ENCODE measurements at regions not wholly inside any gene's neighbourhood (a gene's known extent, or its start where the extent isn't known, plus 50 kb on each side); places are given as distances from the start of the nearest gene placed in this dataset.

DNA sequence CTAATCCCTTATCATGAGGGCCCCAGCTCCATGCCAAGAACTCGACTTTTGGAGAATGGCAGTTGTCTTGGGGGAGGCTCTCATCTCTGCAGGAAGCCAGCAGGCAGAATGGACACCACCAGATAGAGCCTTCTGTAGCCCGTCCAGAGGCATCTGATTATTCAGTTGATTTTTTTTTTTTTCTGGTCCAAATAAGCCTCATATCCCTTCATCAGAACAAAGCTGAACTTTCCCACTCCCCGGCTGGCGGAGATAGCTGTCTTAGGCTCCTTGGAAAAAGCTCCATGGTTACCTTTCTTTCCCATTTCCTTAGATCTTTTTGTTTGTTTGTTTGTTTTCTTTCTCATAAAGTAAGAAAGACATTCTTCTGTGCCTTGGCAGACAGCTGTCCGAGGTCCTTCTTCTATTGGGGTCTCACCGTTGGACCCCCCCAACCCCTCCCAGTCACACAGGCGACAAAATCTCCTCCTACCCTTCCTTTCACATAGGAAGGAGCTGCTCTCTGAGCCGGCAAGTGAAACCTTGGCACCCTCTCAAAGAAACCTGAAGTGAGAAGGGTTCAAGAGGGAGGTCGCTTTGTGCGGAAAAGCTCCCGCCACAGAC is 278.5 kb downstream of the RPS6KC1 start:
- H2AFZ ChIP-seq (replicated peaks; ENCODE audit: low read length, poor library complexity): no peak overlapping the region
- no peak overlapping the region for H3K18ac ChIP-seq (ENCODE audit: low read depth, low read length)
- peaks cover 3% of the 10 kb centered on the region; the same call in 1 of the 2 replicates for H3K9me1 ChIP-seq (ENCODE audit: insufficient read depth, low read length)
- no peak overlapping the region for H3K56ac ChIP-seq (ENCODE audit: extremely low read depth, insufficient read depth, low read length)
- H3K79me1 ChIP-seq (ENCODE audit: low read depth in 1 of 2, low read length in 2 of 2): no peaks in the 10 kb centered on the region
- CTCF ChIA-PET: no interaction called here
- H2BK15ac ChIP-seq (ENCODE audit: low read depth, low read length): no peak overlapping the region
- WGBS, 2 experiments (ENCODE audit: extremely low coverage in 2 of 2, insufficient read length in 1 of 2): no CpG with 5 or more reads among the region's 11 CpGs
- no peak overlapping the region for H3K4me2 ChIP-seq (ENCODE audit: low read depth, low read length)
- BruUV-seq (replicated peaks): no TSS peak
- no peaks in the 10 kb centered on the region for H3K27me3 ChIP-seq (ENCODE audit: control insufficient read depth, insufficient read depth, low read length)
- no peak overlapping the region; the same call in 1 of the 2 replicates for H3K4ac ChIP-seq (ENCODE audit: low read depth, low read length)
- TF ChIP-seq RFX5 (IDR thresholded peaks at IDR 0.05; ENCODE audit: low read depth, low read length) (no peak), RAD21 (IDR thresholded peaks at IDR 0.05; ENCODE audit: low read length) (no peak), CHD1 (IDR thresholded peaks at IDR 0.05; ENCODE audit: low read depth, low read length) (no peak), SMC3 (IDR thresholded peaks at IDR 0.05; ENCODE audit: low read depth, low read length) (no peak), MXI1 (IDR thresholded peaks at IDR 0.05; ENCODE audit: borderline replicate concordance, low read depth, low read length) (no peak), FOS (IDR thresholded peaks at IDR 0.05; ENCODE audit: low read depth, low read length) (no peak), CEBPB (IDR thresholded peaks at IDR 0.05; ENCODE audit: low read depth, low read length) (no peak), MAZ (IDR thresholded peaks at IDR 0.05; ENCODE audit: borderline replicate concordance, low read depth, low read length) (no peak), POLR2A (IDR thresholded peaks at IDR 0.05; ENCODE audit: low read depth, low read length) (no peak), NFE2L2 (IDR thresholded peaks at IDR 0.05; ENCODE audit: low read depth, low read length) (no peak), BHLHE40 (IDR thresholded peaks at IDR 0.05; ENCODE audit: low read depth, low read length) (no peak), MAFK (IDR thresholded peaks at IDR 0.05; ENCODE audit: low read depth, low read length) (no peak), RCOR1 (IDR thresholded peaks at IDR 0.05; ENCODE audit: insufficient replicate concordance, low read length) (no peak)
- TF ChIP-seq, protein P1, sequence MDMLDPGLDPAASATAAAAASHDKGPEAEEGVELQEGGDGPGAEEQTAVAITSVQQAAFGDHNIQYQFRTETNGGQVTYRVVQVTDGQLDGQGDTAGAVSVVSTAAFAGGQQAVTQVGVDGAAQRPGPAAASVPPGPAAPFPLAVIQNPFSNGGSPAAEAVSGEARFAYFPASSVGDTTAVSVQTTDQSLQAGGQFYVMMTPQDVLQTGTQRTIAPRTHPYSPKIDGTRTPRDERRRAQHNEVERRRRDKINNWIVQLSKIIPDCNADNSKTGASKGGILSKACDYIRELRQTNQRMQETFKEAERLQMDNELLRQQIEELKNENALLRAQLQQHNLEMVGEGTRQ (IDR thresholded peaks at IDR 0.05; ENCODE audit: low read depth, low read length): no peak
- TF ChIP-seq, protein P2, sequence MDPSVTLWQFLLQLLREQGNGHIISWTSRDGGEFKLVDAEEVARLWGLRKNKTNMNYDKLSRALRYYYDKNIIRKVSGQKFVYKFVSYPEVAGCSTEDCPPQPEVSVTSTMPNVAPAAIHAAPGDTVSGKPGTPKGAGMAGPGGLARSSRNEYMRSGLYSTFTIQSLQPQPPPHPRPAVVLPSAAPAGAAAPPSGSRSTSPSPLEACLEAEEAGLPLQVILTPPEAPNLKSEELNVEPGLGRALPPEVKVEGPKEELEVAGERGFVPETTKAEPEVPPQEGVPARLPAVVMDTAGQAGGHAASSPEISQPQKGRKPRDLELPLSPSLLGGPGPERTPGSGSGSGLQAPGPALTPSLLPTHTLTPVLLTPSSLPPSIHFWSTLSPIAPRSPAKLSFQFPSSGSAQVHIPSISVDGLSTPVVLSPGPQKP (IDR thresholded peaks at IDR 0.05; ENCODE audit: borderline replicate concordance, low read depth, low read length): no peak
- TF ChIP-seq, protein P3, sequence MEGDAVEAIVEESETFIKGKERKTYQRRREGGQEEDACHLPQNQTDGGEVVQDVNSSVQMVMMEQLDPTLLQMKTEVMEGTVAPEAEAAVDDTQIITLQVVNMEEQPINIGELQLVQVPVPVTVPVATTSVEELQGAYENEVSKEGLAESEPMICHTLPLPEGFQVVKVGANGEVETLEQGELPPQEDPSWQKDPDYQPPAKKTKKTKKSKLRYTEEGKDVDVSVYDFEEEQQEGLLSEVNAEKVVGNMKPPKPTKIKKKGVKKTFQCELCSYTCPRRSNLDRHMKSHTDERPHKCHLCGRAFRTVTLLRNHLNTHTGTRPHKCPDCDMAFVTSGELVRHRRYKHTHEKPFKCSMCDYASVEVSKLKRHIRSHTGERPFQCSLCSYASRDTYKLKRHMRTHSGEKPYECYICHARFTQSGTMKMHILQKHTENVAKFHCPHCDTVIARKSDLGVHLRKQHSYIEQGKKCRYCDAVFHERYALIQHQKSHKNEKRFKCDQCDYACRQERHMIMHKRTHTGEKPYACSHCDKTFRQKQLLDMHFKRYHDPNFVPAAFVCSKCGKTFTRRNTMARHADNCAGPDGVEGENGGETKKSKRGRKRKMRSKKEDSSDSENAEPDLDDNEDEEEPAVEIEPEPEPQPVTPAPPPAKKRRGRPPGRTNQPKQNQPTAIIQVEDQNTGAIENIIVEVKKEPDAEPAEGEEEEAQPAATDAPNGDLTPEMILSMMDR (conservative IDR thresholded peaks at IDR 0.05; ENCODE audit: low read depth, low read length): no peak
- H3K4me1 ChIP-seq (ENCODE audit: control insufficient read depth, insufficient read depth, low read length): peaks cover 2% of the 10 kb centered on the region; the same call in 1 of the 2 replicates
- no peak for ATAC-seq (ENCODE audit: low read depth)
- intact Hi-C loops (cut with micrococcal nuclease) (no loop called here), dilution Hi-C loops (cut with HindIII; ENCODE audit: low sequenced_read_pairs, unreplicated experiment) (no loop called here), in situ Hi-C loops (cut with MboI; ENCODE audit: low sequenced_read_pairs) (no loop called here)
- H2BK120ac ChIP-seq (ENCODE audit: low read depth, low read length): no peak overlapping the region
- no peak overlapping the region for H2AK5ac ChIP-seq (ENCODE audit: low read depth, low read length)
- no peak overlapping the region for H2BK5ac ChIP-seq (ENCODE audit: low read depth, low read length, poor library complexity, severe bottlenecking)
- no peak overlapping the region for H3K14ac ChIP-seq (replicated peaks; ENCODE audit: low read depth, low read length)
- no peak overlapping the region for H4K5ac ChIP-seq (ENCODE audit: low read depth, low read length)
- H3K9me3 ChIP-seq (ENCODE audit: control insufficient read depth, insufficient read depth, low read length): no peaks in the 10 kb centered on the region
- no peak overlapping the region for H3K27ac ChIP-seq (ENCODE audit: insufficient read depth, low read length)
- no peak overlapping the region for H3K4me3 ChIP-seq (ENCODE audit: insufficient read depth, low read depth, low read length)
- no peak overlapping the region for H2BK20ac ChIP-seq (ENCODE audit: low read depth, low read length)
- H3K9ac ChIP-seq (ENCODE audit: low read depth, low read length): no peak overlapping the region
- H4K91ac ChIP-seq (ENCODE audit: insufficient read depth, low read depth, low read length): no peak overlapping the region
- H3K23ac ChIP-seq (ENCODE audit: low read depth, low read length): no peak overlapping the region
- no peaks in the 10 kb centered on the region for H3K36me3 ChIP-seq (ENCODE audit: control insufficient read depth, insufficient read depth, low read length)
- POLR2A ChIA-PET (ENCODE audit: unreplicated experiment): no interaction called here
- no peak overlapping the region for H2AK9ac ChIP-seq (replicated peaks; ENCODE audit: low read depth, low read length, poor library complexity)
- no peaks in the 10 kb centered on the region for H4K20me1 ChIP-seq (ENCODE audit: insufficient read depth, low read length)
- no peak for DNase-seq
- no peak overlapping the region for H4K8ac ChIP-seq (ENCODE audit: low read depth in 2 of 2, low read length in 2 of 2)

Data from IMR-90 (cell line).